NCI-H446 (cell line): ENCODE measurements at regions not wholly inside any gene's neighbourhood (a gene's known extent, or its start where the extent isn't known, plus 50 kb on each side); places are given as distances from the start of the nearest gene placed in this dataset.
"Not testable (repeated sequence)": the region's sequence is repeated elsewhere in the genome, so short reads cannot be mapped to it uniquely, and the experiment has no call there.

Experiments used
- DNase-seq, 2 experiments: peaks; one replicate each; lab custom pipeline; 2025; lab: John Stamatoyannopoulos, UW

- no peak for DNase-seq
Measured at GRCh38 chr16:31702796-31703195, 170.8 kb upstream of the ZNF267 start.

GRCh38 chr16:31703526-31704128 is 170.0 kb upstream of the ZNF267 start:
- DNase-seq: no peak

GRCh38 chr16:31704138-31704537 is 169.5 kb upstream of the ZNF267 start:
- no peak for DNase-seq

- DNase-seq: no peak
Measured at GRCh38 chr16:31705371-31705770, 168.2 kb upstream of the ZNF267 start.

- DNase-seq: no peak
Measured at GRCh38 chr16:31706318-31706717, 167.3 kb upstream of the ZNF267 start.

- DNase-seq: no peak
Measured at GRCh38 chr16:31706925-31707324, 166.7 kb upstream of the ZNF267 start.

- no peak for DNase-seq
Measured at GRCh38 chr16:31707743-31708335, 165.8 kb upstream of the ZNF267 start.

- no peak for DNase-seq
Measured at GRCh38 chr16:31708348-31708747, 165.3 kb upstream of the ZNF267 start.

- DNase-seq: no peak
Measured at GRCh38 chr16:31709181-31709580, 164.4 kb upstream of the ZNF267 start.

GRCh38 chr16:31710134-31710533 is 163.5 kb upstream of the ZNF267 start:
- DNase-seq: no peak

- DNase-seq: no peak
Measured at GRCh38 chr16:31710880-31711279, 162.7 kb upstream of the ZNF267 start.

- DNase-seq: no peak
Measured at GRCh38 chr16:31711344-31711845, 162.2 kb upstream of the ZNF267 start.

GRCh38 chr16:31712064-31712540 is 161.5 kb upstream of the ZNF267 start:
- DNase-seq: no peak

GRCh38 chr16:31713071-31713944 is 160.3 kb upstream of the ZNF267 start:
- DNase-seq: peak; percentile 90 to 92

- DNase-seq: no peak
Measured at GRCh38 chr16:31713945-31714902, 159.4 kb upstream of the ZNF267 start.

- no peak for DNase-seq
Measured at GRCh38 chr16:31714903-31715504, 158.6 kb upstream of the ZNF267 start.

- no peak for DNase-seq
Measured at GRCh38 chr16:31715915-31716314, 157.7 kb upstream of the ZNF267 start.

- DNase-seq: no peak
Measured at GRCh38 chr16:31718998-31719397, 154.6 kb upstream of the ZNF267 start.

- DNase-seq: no peak
Measured at GRCh38 chr16:31727553-31727952, 146.1 kb upstream of the ZNF267 start.

- DNase-seq: no peak
Measured at GRCh38 chr16:31734265-31734664, 139.3 kb upstream of the ZNF267 start.

- DNase-seq: not testable (repeated sequence)
Measured at GRCh38 chr16:31745098-31745497, 128.5 kb upstream of the ZNF267 start.
